ENCODE measurements at regions not wholly inside any gene's neighbourhood (a gene's known extent, or its start where the extent isn't known, plus 50 kb on each side); places are given as distances from the start of the nearest gene placed in this dataset.

DNA sequence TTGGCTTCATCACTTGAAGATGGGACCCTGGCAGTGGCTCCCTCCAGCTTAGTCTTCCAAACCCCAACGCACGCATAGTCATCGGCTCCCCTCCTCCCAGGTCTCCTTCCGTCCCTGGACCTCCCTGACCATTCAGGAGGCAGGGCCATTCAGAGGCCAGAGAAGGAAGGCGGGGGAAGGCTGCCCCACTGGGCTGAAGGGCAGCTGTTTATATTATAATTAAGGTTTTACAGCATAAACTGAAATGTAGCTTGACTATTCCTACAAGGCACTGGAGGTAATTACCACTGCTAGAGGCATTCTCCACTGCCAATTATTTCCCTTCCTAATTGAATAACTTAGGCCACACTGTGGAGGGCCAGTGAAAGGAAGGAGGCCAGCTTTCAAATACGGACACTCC, 170.6 kb upstream of the PROX1 start:
- Histone ChIP-seq H2AK5ac (ENCODE audit: low read depth, low read length) (no peak overlapping the region), H3K27me3 (ENCODE audit: control insufficient read depth, insufficient read depth, low read length) (no peaks in the 10 kb centered on the region), H2BK15ac (ENCODE audit: low read depth, low read length) (no peak overlapping the region), H2BK5ac (ENCODE audit: low read depth, low read length, poor library complexity, severe bottlenecking) (no peak overlapping the region), H3K36me3 (ENCODE audit: control insufficient read depth, insufficient read depth, low read length) (no peaks in the 10 kb centered on the region), H3K23ac (ENCODE audit: low read depth, low read length) (no peak overlapping the region), H3K9me1 (ENCODE audit: insufficient read depth, low read length) (no peaks in the 10 kb centered on the region), H3K4me2 (ENCODE audit: low read depth, low read length) (no peak overlapping the region), H3K4ac (ENCODE audit: low read depth, low read length) (no peak overlapping the region), H3K9ac (ENCODE audit: low read depth, low read length) (no peak overlapping the region), H3K9me3 (ENCODE audit: control insufficient read depth, insufficient read depth, low read length) (peaks cover 10% of the 10 kb centered on the region; the same call in 1 of the 2 replicates), H3K4me3 (ENCODE audit: insufficient read depth, low read depth, low read length) (no peak overlapping the region), H3K4me1 (ENCODE audit: control insufficient read depth, insufficient read depth, low read length) (no peaks in the 10 kb centered on the region), H2AK9ac (replicated peaks; ENCODE audit: low read depth, low read length, poor library complexity) (no peak overlapping the region), H3K79me1 (ENCODE audit: low read depth in 1 of 2, low read length in 2 of 2) (no peaks in the 10 kb centered on the region), H4K91ac (ENCODE audit: insufficient read depth, low read depth, low read length) (no peak overlapping the region), H3K27ac (ENCODE audit: insufficient read depth, low read length) (no peak overlapping the region), H4K20me1 (ENCODE audit: insufficient read depth, low read length) (no peaks in the 10 kb centered on the region), H3K14ac (replicated peaks; ENCODE audit: low read depth, low read length) (no peak overlapping the region), H4K5ac (ENCODE audit: low read depth, low read length) (no peak overlapping the region), H2AFZ (replicated peaks; ENCODE audit: low read length, poor library complexity) (no peak overlapping the region), H2BK120ac (ENCODE audit: low read depth, low read length) (no peak overlapping the region), H3K18ac (ENCODE audit: low read depth, low read length) (no peak overlapping the region), H4K8ac (ENCODE audit: low read depth in 2 of 2, low read length in 2 of 2) (no peak overlapping the region), H2BK20ac (ENCODE audit: low read depth, low read length) (no peak overlapping the region), H3K56ac (ENCODE audit: extremely low read depth, insufficient read depth, low read length) (no peak overlapping the region)
- WGBS, 2 experiments (ENCODE audit: extremely low coverage in 2 of 2, insufficient read length in 1 of 2): no CpG with 5 or more reads among the region's 6 CpGs
- no peak for DNase-seq
- BruUV-seq (replicated peaks): no TSS peak
- intact Hi-C loops (cut with micrococcal nuclease): no loop called here
- no peak for ATAC-seq (ENCODE audit: low read depth)
- TF ChIP-seq CEBPB (IDR thresholded peaks at IDR 0.05; ENCODE audit: low read depth, low read length) (no peak), POLR2A (IDR thresholded peaks at IDR 0.05; ENCODE audit: low read depth, low read length) (no peak), CHD1 (IDR thresholded peaks at IDR 0.05; ENCODE audit: low read depth, low read length) (no peak), USF2 (IDR thresholded peaks at IDR 0.05; ENCODE audit: low read depth, low read length) (no peak), ELK1 (IDR thresholded peaks at IDR 0.05; ENCODE audit: borderline replicate concordance, low read depth, low read length) (no peak), MAZ (IDR thresholded peaks at IDR 0.05; ENCODE audit: borderline replicate concordance, low read depth, low read length) (no peak), RCOR1 (IDR thresholded peaks at IDR 0.05; ENCODE audit: insufficient replicate concordance, low read length) (no peak), BHLHE40 (IDR thresholded peaks at IDR 0.05; ENCODE audit: low read depth, low read length) (no peak), MAFK (IDR thresholded peaks at IDR 0.05; ENCODE audit: low read depth, low read length) (no peak), SMC3 (IDR thresholded peaks at IDR 0.05; ENCODE audit: low read depth, low read length) (no peak), FOS (IDR thresholded peaks at IDR 0.05; ENCODE audit: low read depth, low read length) (no peak), MXI1 (IDR thresholded peaks at IDR 0.05; ENCODE audit: borderline replicate concordance, low read depth, low read length) (no peak), NFE2L2 (IDR thresholded peaks at IDR 0.05; ENCODE audit: low read depth, low read length) (no peak), RAD21 (IDR thresholded peaks at IDR 0.05; ENCODE audit: low read length) (no peak), RFX5 (IDR thresholded peaks at IDR 0.05; ENCODE audit: low read depth, low read length) (no peak)
- TF ChIP-seq, protein P1, sequence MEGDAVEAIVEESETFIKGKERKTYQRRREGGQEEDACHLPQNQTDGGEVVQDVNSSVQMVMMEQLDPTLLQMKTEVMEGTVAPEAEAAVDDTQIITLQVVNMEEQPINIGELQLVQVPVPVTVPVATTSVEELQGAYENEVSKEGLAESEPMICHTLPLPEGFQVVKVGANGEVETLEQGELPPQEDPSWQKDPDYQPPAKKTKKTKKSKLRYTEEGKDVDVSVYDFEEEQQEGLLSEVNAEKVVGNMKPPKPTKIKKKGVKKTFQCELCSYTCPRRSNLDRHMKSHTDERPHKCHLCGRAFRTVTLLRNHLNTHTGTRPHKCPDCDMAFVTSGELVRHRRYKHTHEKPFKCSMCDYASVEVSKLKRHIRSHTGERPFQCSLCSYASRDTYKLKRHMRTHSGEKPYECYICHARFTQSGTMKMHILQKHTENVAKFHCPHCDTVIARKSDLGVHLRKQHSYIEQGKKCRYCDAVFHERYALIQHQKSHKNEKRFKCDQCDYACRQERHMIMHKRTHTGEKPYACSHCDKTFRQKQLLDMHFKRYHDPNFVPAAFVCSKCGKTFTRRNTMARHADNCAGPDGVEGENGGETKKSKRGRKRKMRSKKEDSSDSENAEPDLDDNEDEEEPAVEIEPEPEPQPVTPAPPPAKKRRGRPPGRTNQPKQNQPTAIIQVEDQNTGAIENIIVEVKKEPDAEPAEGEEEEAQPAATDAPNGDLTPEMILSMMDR (conservative IDR thresholded peaks at IDR 0.05; ENCODE audit: low read depth, low read length): no peak
- dilution Hi-C loops (cut with HindIII; ENCODE audit: low sequenced_read_pairs, unreplicated experiment): no loop called here
- CTCF ChIA-PET: no interaction called here
- POLR2A ChIA-PET (ENCODE audit: unreplicated experiment): no interaction called here
- in situ Hi-C loops (cut with MboI; ENCODE audit: low sequenced_read_pairs): no loop called here

Measured in IMR-90 (cell line).